Psoas muscle (tissue), 7 donors: ENCODE measurements at regions not wholly inside any gene's neighbourhood (a gene's known extent, or its start where the extent isn't known, plus 50 kb on each side); places are given as distances from the start of the nearest gene placed in this dataset.
"Not testable (repeated sequence)": the region's sequence is repeated elsewhere in the genome, so short reads cannot be mapped to it uniquely, and the experiment has no call there.

Experiments
- ATAC-seq, 4 donors: fragments of 200-7000 bp; cut with Tn5 transposase; one replicate each; pipeline ENCODE4 v1.9.1; 2020; ENCODE audit warnings: moderate library complexity in 3 of 4, mild to moderate bottlenecking in 2 of 4
- DNase-seq, 2 donors: peaks; one replicate each; pipeline ENCODE4 v3.0.0-alpha.2; 2020
- H3K27ac ChIP-seq: fragments of 200-600 bp; one replicate; pipeline ENCODE4 v1.8.0; 2022
- H3K27me3 ChIP-seq, 3 donors: fragments of 200-600 bp in 1 of 3; one replicate each; pipeline versions ENCODE4 v1.6.1 to v1.8.0; 2013 to 2022; ENCODE audit warnings: low read length in 2 of 3, mild to moderate bottlenecking in 2 of 3, moderate library complexity in 1 of 3; ENCODE audit not compliant: insufficient read depth in 3 of 3
- H3K36me3 ChIP-seq, 2 donors: fragments of 200-600 bp in 1 of 2; one replicate each; pipeline versions ENCODE4 v1.6.1 to v1.8.0; 2013 to 2022; ENCODE audit warnings: low read depth in 1 of 2, mild to moderate bottlenecking in 1 of 2, moderate library complexity in 1 of 2; ENCODE audit not compliant: insufficient read depth in 1 of 2
- H3K4me1 ChIP-seq: fragments of 200-600 bp; one replicate; pipeline ENCODE4 v1.8.0; 2022
- H3K4me3 ChIP-seq: fragments of 200-600 bp; one replicate; pipeline ENCODE4 v1.8.0; 2022; ENCODE audit warnings: mild to moderate bottlenecking
- H3K9me3 ChIP-seq: fragments of 200-600 bp; one replicate; pipeline ENCODE4 v1.8.0; 2022
- WGBS, 3 donors: extraction: QIAGEN DNeasy Blood & Tissue Kit; methylation state at CpG; one replicate each; pipeline versions ENCODE4 v1.1.6 to v1.1.7; 2013; 5-methylcytosine and 5-hydroxymethylcytosine counted together
- intact Hi-C, 2 donors: fragments of 100-400 bp; cut with DNase I; formaldehyde crosslinking; loops; one replicate each; pipeline versions ENCODE4 v1.11.0 to v1.14.2; 2022
- donor health status: healthy with polysubstance abuse.
- donor health status: DM: no; HTN: no; CAD: no; lungs with moderate emphysema.
- donor health status: Bipolar disorder and iron deficiency.
- donor health status: healthy.
- donor health status: DM: yes; HTN: yes; CAD: no.
- donor health status: DM: no; HTN: no; CAD: no.
- donor health status: DM: yes; HTN: yes; CAD: no.

DNA sequence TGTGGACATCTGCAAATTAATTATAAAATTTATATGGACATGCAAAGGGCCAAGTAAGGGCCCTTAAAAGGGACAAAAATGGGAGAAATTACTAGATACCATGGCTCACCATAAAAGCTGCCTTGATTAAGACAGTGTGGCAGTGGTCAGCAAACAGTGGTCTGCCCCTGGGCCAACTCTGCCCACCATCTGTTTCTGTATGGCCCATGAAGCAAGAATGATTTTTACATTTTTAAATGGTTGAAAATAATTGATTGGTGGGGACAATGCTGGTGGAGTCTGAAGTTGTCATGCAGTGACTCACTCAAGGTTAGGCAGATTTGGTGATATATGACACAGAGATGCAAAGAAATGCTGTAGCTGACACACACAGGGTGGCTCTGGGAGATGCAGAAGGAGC is 143.2 kb upstream of the PRDM7 start:
- H3K9me3 ChIP-seq, H3K36me3 ChIP-seq, intact Hi-C loops, H3K27me3 ChIP-seq, ATAC-seq, H3K4me1 ChIP-seq, DNase-seq, H3K27ac ChIP-seq, H3K4me3 ChIP-seq: not testable (repeated sequence)

DNA sequence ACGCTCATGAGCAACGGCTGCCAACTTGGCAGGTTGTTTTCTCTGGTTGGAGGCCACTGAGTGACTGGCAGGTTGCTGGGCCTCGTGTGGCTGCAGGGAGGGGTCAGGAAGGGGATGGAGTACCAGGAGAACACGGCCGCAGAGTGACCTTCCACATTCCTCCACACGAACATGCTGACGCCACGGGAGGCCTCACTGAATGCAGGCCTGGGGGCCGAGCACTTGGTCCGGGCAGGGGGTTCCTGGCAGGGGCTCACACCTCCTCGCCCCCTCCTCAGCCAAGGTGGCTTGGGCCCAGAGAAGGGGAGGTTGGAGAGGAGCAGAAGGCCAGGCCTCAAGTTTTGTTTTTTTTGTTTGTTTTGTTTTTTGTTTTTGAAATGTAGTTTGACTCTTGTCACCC is 98.5 kb upstream of the PRDM7 start:
- H3K36me3 ChIP-seq, intact Hi-C loops, ATAC-seq, H3K27me3 ChIP-seq, H3K9me3 ChIP-seq, H3K27ac ChIP-seq, H3K4me3 ChIP-seq, H3K4me1 ChIP-seq: not testable (repeated sequence)
- WGBS, 3 donors = 50 to 100% (median 71%) methylated on average over 2 to 6 of the region's 11 CpGs
- peak in 1 of 2 donors; percentile 25 for DNase-seq

DNA sequence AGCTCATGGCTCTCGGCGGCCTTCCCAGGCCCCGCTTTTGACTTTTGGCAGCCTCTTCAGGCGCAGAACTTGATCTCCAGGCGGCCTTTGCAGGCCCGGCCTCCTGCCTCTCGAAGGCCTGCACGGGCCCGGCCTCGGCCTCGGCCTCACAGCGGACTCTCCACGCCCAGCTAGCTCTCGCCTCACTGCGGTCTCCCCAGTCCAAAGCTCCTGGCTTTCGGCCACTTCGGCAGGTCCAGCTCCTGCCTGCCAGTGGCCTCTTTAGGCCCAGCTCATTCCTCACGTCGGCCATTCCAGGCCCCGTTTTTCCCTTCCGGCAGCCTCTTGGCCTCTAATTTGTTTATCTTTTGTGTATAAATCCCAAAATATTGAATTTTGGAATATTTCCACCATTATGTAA is 94.5 kb upstream of the PRDM7 start:
- DNase-seq = peak in 1 of 2 donors; percentile 5
- 92 to 95% (median 95%) methylated on average over 9 to 12 of the region's 21 CpGs for WGBS, 3 donors
- ATAC-seq, H3K4me1 ChIP-seq, H3K9me3 ChIP-seq, intact Hi-C loops, H3K4me3 ChIP-seq, H3K27ac ChIP-seq, H3K27me3 ChIP-seq, H3K36me3 ChIP-seq: not testable (repeated sequence)

DNA sequence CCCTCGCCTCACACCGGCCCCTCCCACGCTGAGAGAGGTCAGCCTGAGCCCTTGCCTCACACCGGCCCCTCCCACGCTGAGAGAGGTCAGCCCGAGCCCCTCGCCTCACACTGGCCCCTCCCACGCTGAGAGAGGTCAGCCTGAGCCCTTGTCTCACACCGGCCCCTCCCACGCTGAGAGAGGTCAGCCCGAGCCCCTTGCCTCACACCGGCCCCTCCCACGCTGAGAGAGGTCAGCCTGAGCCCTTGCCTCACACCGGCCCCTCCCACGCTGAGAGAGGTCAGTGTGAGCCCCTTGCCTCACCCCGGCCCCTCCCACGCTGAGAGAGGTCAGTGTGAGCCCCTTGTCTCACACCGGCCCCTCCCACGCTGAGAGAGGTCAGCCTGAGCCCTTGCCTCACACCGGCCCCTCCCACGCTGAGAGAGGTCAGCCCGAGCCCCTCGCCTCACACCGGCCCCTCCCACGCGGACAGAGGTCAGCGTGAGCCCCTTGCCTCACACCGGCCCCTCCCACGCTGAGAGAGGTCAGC is 92.1 kb upstream of the PRDM7 start:
- DNase-seq, ATAC-seq, H3K4me1 ChIP-seq, H3K4me3 ChIP-seq, H3K27ac ChIP-seq, intact Hi-C loops, H3K36me3 ChIP-seq, H3K9me3 ChIP-seq, H3K27me3 ChIP-seq: not testable (repeated sequence)
- 91 to 94% (median 92%) methylated on average over 20 to 21 of the region's 29 CpGs for WGBS, 3 donors

DNA sequence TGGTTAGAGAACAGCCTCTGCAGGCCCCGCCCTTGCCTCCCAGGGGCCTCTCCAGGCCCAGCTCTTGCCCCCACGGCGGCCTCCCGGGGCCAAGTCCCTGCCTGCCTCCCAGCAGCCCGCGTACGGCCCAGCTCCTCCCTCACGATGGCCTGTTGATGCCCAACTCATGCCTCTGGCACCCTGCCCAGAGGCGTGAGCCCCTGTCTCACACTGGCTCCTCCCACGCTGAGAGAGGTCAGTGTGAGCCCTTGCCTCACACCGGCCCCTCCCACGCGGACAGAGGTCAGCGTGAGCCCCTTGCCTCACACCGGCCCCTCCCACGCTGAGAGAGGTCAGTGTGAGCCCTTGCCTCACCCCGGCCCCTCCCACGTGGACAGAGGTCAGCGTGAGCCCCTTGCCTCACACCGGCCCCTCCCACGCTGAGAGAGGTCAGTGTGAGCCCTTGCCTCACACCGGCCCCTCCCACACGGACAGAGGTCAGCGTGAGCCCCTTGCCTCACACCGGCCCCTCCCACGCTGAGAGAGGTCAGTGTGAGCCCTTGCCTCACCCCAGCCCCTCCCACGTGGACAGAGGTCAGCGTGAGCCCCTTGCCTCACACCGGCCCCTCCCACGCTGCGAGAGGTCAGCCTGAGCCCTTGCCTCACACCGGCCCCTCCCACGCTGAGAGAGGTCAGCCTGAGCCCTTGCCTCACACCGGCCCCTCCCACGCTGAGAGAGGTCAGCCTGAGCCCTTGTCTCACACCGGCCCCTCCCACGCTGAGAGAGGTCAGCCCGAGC is 91.4 kb upstream of the PRDM7 start:
- WGBS, 3 donors = 90 to 93% (median 92%) methylated on average over 18 to 30 of the region's 38 CpGs
- H3K4me1 ChIP-seq, H3K4me3 ChIP-seq, ATAC-seq, H3K27ac ChIP-seq, H3K9me3 ChIP-seq, intact Hi-C loops, H3K36me3 ChIP-seq, H3K27me3 ChIP-seq: not testable (repeated sequence)
- DNase-seq = peak in 1 of 2 donors; percentile 43

DNA sequence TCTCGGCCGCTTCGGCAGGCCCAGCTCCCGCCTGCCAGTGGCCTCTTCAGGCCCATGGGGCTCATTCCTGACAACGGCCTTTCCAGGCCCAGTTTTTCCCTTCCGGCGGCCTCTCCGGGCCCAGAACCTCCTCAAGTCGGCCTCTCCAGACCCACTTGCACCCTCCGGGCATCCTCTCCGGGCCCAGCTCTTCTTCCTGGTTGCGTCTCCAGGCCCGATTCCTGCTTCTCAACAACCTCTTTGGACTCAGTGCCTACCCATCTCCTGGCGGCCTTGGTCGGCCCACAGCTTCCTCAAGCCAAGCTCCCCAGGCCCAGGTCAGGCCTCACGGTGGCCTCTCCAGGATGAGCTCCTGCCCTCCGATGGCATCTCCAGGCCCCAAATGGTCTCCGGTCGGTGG is 90.6 kb upstream of the PRDM7 start:
- H3K4me1 ChIP-seq, H3K27me3 ChIP-seq, ATAC-seq, H3K36me3 ChIP-seq, H3K9me3 ChIP-seq, DNase-seq, H3K27ac ChIP-seq, intact Hi-C loops, H3K4me3 ChIP-seq: not testable (repeated sequence)
- WGBS, 3 donors = 91 to 99% (median 93%) methylated on average over 11 to 12 of the region's 19 CpGs

DNA sequence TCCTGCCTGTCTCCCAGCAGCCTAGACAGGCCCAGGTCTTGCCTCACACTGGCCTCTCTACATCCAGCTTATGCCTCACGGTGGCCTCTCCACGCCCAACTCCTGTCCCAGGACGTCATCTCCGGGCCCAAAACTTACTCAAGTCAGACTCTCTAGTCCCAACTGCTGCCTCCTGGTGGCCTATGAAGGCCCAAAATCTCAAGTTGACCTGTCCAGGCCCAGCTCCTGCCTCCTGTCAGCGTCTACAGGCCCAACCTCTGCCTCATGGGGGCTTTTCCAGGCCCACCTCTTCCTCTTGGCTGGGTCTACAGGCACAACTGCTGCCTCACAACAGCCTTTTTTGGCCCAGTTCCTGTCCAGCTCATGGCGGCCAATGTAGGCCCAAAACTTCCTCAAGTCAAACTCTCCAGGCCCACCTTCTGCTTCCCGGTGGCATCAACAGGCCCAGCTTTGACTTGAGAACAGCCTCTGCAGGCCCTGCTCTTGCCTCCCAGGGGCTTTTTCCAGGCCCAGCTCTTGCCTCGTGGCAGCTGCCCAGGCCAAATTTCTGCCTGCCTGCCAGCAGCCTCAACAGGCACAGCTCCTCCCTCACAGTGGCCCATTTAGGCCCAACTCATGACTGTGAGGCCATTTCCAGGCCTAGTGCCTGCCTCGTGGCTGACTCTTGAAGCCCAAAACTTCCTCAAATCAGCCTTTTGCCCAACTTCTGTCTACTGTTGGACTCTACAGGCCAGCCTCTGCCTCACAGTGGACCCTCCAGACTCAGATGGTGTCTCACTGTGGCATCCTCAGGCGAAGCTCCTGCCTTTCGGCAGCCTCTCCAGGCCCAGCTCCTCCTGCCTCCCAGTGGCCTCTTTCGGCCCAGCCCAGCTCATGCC is 89.8 kb upstream of the PRDM7 start:
- H3K36me3 ChIP-seq, ATAC-seq, H3K4me3 ChIP-seq, H3K9me3 ChIP-seq, H3K4me1 ChIP-seq, intact Hi-C loops, H3K27ac ChIP-seq, H3K27me3 ChIP-seq: not testable (repeated sequence)
- DNase-seq = peak in 1 of 2 donors; percentile 5
- 76 to 92% (median 88%) methylated on average over 5 to 6 of the region's 12 CpGs for WGBS, 3 donors

DNA sequence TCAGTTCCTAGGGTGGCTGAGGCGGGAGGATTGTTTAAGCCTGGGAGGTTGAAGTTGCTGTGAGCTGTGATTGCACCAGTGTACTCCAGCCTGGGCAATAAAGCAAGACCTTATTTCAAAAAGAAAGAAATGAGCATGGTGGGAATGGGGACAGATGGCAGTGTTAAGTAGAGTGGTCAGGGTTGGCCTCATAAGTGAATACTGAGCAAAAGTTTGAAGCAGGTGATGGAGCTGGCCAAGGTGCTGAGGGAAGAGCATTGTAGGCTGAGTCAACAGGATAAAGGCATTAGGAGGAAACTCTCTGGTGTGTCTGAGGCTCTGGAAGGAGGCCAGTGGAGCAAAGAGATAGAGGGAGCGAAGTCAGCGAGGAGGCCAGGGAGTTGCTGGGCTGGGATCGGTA is 73.9 kb upstream of the PRDM7 start:
- H3K4me1 ChIP-seq, DNase-seq, H3K27ac ChIP-seq, H3K36me3 ChIP-seq, H3K27me3 ChIP-seq, H3K4me3 ChIP-seq, intact Hi-C loops, ATAC-seq, H3K9me3 ChIP-seq: not testable (repeated sequence)
- no CpG with 5 or more reads among the region's 4 CpGs for WGBS, 3 donors
